GM06990 (cell line): ENCODE measurements at regions not wholly inside any gene's neighbourhood (a gene's known extent, or its start where the extent isn't known, plus 50 kb on each side); places are given as distances from the start of the nearest gene placed in this dataset.

Source experiments
- DNase-seq: peaks from one replicate; pipeline ENCODE4 v3.0.0-alpha.2; 2011; ENCODE audit not compliant: insufficient read length; ENCODE audit errors: extremely low read depth
- H3K27me3 ChIP-seq: replicated peaks from 2 replicates; pipeline ENCODE4 v1.6.0; 2011; ENCODE audit warnings: low read length; ENCODE audit not compliant: control insufficient read depth, insufficient read depth
- H3K36me3 ChIP-seq: 2 replicates; pipeline ENCODE4 v1.5.1; 2011; ENCODE audit warnings: low read length; ENCODE audit not compliant: control insufficient read depth, insufficient read depth
- H3K4me3 ChIP-seq: replicated peaks from 2 replicates; pipeline ENCODE4 v1.5.1; 2011; ENCODE audit warnings: low read depth, mild to moderate bottlenecking, control low read depth, low read length
- TF ChIP-seq, protein P1 (sequence below): IDR thresholded peaks from 2 replicates; pipeline ENCODE4 v1.5.1; 2011; ENCODE audit warnings: low read length, control low read depth, mild to moderate bottlenecking, inconsistent platforms; ENCODE audit not compliant: insufficient read depth, poor library complexity, severe bottlenecking

DNA sequence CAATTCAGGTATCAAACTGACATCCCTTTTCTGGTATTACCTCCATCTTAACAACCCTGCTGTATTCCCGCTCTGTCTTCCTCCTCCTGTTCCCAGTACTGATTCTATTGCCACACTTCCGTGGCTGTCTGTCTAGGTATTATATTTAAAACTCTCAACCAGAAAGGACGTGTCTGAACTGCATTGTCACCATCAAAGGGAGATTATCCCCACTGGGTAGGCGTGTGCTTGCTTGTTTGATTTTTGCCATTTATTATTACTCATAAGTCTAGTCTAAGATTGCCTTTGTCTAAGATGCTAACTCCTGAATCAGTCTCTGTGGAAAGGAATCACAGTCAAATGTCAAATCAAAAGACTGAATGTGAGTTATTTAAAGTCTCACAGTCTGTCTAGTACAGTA lies 650.1 kb downstream of the KCNT2 start:
- Histone ChIP-seq H3K27me3 (no peaks in the 10 kb centered on the region), H3K36me3 (no peaks in the 10 kb centered on the region), H3K4me3 (no peak overlapping the region)
- TF ChIP-seq, protein P1, sequence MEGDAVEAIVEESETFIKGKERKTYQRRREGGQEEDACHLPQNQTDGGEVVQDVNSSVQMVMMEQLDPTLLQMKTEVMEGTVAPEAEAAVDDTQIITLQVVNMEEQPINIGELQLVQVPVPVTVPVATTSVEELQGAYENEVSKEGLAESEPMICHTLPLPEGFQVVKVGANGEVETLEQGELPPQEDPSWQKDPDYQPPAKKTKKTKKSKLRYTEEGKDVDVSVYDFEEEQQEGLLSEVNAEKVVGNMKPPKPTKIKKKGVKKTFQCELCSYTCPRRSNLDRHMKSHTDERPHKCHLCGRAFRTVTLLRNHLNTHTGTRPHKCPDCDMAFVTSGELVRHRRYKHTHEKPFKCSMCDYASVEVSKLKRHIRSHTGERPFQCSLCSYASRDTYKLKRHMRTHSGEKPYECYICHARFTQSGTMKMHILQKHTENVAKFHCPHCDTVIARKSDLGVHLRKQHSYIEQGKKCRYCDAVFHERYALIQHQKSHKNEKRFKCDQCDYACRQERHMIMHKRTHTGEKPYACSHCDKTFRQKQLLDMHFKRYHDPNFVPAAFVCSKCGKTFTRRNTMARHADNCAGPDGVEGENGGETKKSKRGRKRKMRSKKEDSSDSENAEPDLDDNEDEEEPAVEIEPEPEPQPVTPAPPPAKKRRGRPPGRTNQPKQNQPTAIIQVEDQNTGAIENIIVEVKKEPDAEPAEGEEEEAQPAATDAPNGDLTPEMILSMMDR, result no peak
- no peak for DNase-seq

DNA sequence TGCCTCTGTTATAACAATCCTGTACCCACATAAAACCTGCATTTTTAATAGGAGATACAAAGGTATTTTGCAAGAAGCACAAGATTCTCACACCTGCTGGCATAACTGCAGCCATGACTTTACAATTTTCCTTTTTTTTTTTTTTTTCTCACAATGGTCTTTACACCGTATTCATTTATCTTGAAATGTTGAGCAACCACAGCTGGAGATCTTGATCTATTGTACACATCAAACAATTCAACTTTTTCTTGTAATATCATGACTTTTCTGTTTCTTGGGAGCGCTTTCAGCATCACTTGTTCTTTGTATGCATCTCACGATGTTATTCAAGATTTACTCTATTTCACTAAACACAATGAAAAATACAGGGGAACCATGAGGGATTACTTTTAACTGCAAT lies 651.4 kb downstream of the KCNT2 start:
- TF ChIP-seq, protein P1, result no peak
- no peaks in the 10 kb centered on the region for H3K27me3 ChIP-seq

DNA sequence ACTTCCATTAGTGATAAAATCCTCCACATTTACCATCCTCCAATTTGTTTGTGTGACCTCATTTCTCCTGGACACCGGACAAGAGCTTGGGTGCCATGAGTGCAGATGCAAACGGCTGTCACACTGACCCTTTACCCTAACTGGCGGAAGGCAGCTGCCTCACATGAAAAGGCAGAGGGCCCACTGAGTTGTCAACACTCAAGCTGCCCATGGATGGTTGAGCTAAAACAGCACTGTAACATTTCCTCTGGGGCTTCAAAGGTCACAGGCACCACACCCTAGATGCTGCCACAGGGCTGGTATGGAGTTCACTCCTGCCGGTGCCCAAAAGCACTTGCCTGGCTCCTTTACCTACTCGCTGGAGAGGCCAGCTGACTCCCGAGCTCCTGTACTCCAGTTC lies 653.4 kb downstream of the KCNT2 start:
- TF ChIP-seq, protein P1, result no peak
- Histone ChIP-seq H3K4me3 (no peak overlapping the region), H3K36me3 (no peaks in the 10 kb centered on the region), H3K27me3 (no peaks in the 10 kb centered on the region)
- no peak for DNase-seq

More for the DNA sequence above, 651.4 kb downstream of the KCNT2 start:
- no peak for DNase-seq
- no peaks in the 10 kb centered on the region for H3K36me3 ChIP-seq
- no peak overlapping the region for H3K4me3 ChIP-seq

DNA sequence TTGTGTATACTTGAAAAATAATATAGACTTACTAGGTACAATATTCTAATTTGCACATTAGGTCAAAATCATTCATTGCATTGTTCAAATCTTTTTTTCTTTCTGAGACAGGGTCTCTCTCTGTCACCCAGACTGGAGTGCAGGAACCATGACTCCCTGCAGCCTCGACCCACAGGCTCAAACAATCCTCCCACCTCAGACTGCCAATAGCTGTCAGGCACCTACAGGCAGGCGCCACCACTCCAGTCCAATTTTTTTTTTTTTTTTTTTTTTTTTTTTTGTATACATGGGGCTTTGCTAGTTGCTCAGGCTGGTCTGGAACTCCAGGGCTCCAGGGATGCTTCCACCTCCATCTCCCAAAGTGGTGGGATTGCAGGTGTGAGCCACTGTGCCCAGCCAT lies 656.9 kb downstream of the KCNT2 start:
- TF ChIP-seq, protein P1, result no peak
- DNase-seq, result no peak
- H3K36me3 ChIP-seq, result no peaks in the 10 kb centered on the region

DNA sequence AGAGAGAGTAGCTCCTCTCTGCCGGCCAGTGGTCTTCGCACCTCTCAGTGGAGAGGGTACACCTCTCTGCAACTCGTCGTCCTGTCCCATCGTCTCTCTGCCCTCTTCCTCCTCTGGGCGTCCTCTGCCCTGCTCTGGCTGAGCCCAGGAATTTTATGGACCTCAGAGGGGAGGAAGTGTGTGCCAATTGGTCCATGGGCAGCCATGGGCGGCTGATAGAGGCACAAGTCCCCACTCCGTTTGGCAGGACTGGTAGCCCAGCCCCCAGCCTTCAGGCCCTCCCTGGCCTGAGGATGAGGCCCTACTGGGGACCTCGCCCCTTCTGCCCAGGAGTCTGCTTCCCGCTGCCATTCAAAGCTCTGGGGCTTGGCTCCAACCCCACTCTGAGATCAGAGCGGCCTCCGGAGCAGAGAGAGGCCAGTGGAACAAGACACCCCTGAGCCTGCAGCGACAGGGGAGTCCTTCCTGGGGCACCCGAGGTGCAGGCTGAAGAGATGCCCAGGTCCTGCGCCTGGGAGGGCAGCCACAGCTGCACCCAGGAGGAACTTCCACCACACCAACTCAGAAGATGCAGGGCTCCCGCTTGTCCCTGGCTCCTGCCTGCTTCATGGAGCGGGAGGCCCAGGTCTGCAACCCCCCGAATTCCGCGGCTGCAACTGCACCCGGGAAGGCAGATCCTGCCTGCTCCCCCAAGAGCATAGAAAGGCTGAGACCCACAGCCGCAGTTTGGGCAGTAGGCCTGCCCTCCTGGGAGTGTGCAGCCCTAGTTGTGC lies 659.9 kb downstream of the KCNT2 start:
- Histone ChIP-seq H3K4me3 (no peak overlapping the region), H3K36me3 (no peaks in the 10 kb centered on the region), H3K27me3 (no peaks in the 10 kb centered on the region)
- no peak for DNase-seq
- TF ChIP-seq, protein P1, result no peak

More for the DNA sequence above, 656.9 kb downstream of the KCNT2 start:
- Histone ChIP-seq H3K4me3 (no peak overlapping the region), H3K27me3 (no peaks in the 10 kb centered on the region)
